ENCODE measurements at regions not wholly inside any gene's neighbourhood (a gene's known extent, or its start where the extent isn't known, plus 50 kb on each side); places are given as distances from the start of the nearest gene placed in this dataset.
A peak's percentile ranks its signal among the peaks of the same experiment; 100 is the strongest.

DNA sequence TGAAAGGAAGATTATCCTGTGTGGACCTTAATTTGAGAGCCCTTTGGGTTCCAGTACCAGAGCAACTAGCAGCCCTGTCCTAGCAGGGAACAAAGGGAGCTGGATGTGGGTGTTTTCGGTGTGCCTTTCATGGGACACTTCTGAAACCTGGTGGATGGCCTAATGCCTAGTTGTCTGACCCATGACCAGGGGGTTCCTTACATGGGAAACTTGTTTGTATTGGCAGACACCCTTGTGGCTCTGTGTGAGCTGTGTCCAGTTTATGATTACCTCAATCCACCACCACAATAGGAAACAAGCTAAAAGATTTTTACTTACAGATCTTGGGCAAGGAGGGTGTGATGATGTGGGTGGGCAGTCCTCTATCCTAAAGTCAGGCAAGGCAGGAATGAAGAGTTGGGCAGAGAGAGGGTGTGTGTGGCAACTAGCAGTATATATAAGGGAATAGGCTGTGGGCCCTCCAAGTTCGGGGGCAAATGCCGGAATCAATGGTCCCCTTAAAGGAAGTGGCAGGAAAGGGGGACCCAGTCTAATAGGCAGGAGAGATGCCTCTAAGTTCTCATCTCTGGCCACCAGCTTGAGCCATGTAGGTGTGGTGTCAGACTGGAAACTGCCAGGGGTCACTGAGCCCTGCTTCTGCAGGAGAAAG lies 264.6 kb downstream of the QKI start:
- Histone ChIP-seq H3K4me2 (peak overlapping the region in 4 of 11 experiments; percentile 16 to 49 (median 29); a peak in 3 of 22 replicates), H3K27me3 (no peaks in the 10 kb centered on the region), H3K9ac (no peak overlapping the region), H4K20me1 (no peaks in the 10 kb centered on the region), H3K4me1 (peaks cover 5 to 16% (median 8%) of the 10 kb centered on the region in 10 experiments; a peak in 15 of 20 replicates), H3K36me3 (no peaks in the 10 kb centered on the region), H3K9me3 (replicated peaks in 1 of 11) (peaks cover 0 to 17% (median 4%) of the 10 kb centered on the region in 11 experiments; a peak in 9 of 22 replicates), H3K27ac (0 out of 22 replicates have a peak overlapping the region, but pooled peaks of 1 of the 11 experiments have one; percentile 16), H3K4me3 (no peak overlapping the region)
- TF ChIP-seq Cebpa-rat (IDR thresholded peaks at IDR 0.05) = no peak

DNA sequence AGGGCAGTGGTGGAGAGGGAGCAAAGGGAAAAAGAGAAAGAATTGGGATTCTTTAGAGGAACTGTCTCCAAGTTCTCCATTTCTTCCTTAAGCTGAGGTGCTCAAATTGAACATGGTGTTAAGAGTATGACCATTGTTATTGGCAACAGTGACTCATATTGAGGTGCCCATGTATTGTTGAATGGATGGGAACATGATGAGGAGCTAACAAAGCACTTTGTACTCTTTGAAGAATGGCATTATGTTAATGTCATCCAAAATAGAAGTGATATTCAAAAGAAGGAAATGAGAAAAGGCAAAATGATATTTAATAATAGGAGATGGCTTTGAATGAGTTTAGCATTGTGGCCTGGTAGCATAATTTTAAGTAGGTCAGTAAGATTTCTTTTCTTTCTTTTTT lies 261.1 kb downstream of the QKI start:
- no peak for TF ChIP-seq Cebpa-rat (IDR thresholded peaks at IDR 0.05)
- Histone ChIP-seq H3K4me2 (no peak overlapping the region), H3K9ac (no peak overlapping the region), H4K20me1 (no peaks in the 10 kb centered on the region), H3K4me1 (peaks cover 15 to 22% (median 18%) of the 10 kb centered on the region in 10 experiments), H3K9me3 (replicated peaks in 1 of 11) (peaks cover 7 to 18% (median 10%) of the 10 kb centered on the region in 11 experiments; a peak in 21 of 22 replicates), H3K27me3 (no peaks in the 10 kb centered on the region), H3K27ac (no peak overlapping the region), H3K36me3 (no peaks in the 10 kb centered on the region), H3K4me3 (no peak overlapping the region)

DNA sequence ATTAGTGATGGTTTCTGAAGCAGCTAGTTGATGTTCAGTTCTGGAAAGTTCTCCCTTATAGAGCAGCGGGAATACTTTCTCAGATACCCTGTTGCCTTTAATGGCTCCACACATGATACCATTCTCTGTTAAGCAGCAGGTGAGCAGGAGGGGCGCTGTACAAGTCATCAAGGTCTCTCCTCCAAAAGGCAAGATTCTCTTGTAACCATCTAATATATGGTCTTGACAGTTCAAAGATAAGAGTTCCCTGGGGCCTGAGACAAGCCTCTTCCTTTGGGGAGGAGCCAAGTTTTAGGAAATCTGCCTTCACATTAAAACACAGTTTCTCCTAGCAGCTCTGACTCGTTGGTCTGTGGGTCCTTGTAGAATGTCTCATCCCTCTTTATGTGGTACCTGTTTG lies 258.2 kb downstream of the QKI start:
- peak overlapping the region in 8 of 11 experiments; percentile 18 to 67 (median 43); a peak in 14 of 22 replicates for H3K4me2 ChIP-seq

DNA sequence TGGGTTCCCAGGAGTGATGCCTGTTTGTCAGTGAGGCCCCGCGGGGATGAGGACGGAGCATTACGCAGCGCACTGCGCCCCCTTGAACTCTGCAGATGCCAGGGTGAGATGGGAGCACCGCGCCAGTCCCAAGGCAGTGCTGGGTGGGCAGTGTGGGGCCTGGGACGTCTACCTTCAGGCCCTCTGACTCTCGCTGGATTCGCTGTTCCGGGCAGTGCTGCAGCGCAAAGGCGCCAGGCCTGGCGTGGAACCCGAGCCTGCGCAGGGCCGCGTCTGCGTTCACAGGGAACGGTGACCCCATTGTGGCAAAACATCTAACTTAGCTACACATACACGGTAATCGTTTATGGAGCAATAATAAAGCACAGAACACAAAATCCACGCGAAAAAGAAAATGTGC lies 257.3 kb downstream of the QKI start:
- H3K27me3 ChIP-seq = no peaks in the 10 kb centered on the region
- no peaks in the 10 kb centered on the region for H3K36me3 ChIP-seq
- H3K4me3 ChIP-seq = no peak overlapping the region
- no peak for TF ChIP-seq Cebpa-rat (IDR thresholded peaks at IDR 0.05)
- no peaks in the 10 kb centered on the region for H4K20me1 ChIP-seq
- peaks cover 7 to 18% (median 10%) of the 10 kb centered on the region in 11 experiments; a peak in 21 of 22 replicates for H3K9me3 ChIP-seq (replicated peaks in 1 of 11)
- H3K4me1 ChIP-seq = peaks cover 32 to 49% (median 39%) of the 10 kb centered on the region in 10 experiments
- peak overlapping the region in 1 of 11 experiments; percentile 17; a peak in 1 of 22 replicates for H3K27ac ChIP-seq
- peak overlapping the region in 2 of 11 experiments; percentile 46 to 93; a peak in 1 of 22 replicates for H3K4me2 ChIP-seq
- H3K9ac ChIP-seq = no peak overlapping the region

More for the DNA sequence above, 258.2 kb downstream of the QKI start:
- no peaks in the 10 kb centered on the region for H4K20me1 ChIP-seq
- H3K4me3 ChIP-seq = no peak overlapping the region
- H3K27me3 ChIP-seq = no peaks in the 10 kb centered on the region
- peaks cover 7 to 18% (median 10%) of the 10 kb centered on the region in 11 experiments; a peak in 21 of 22 replicates for H3K9me3 ChIP-seq (replicated peaks in 1 of 11)
- no peak overlapping the region for H3K27ac ChIP-seq
- peaks cover 24 to 42% (median 31%) of the 10 kb centered on the region in 10 experiments for H3K4me1 ChIP-seq
- no peak for TF ChIP-seq Cebpa-rat (IDR thresholded peaks at IDR 0.05)
- no peak overlapping the region for H3K9ac ChIP-seq
- no peaks in the 10 kb centered on the region for H3K36me3 ChIP-seq

GRCh38 chr6:163671355-163671754 lies 256.8 kb downstream of the QKI start:
- no peaks in the 10 kb centered on the region for H3K27me3 ChIP-seq
- peaks cover 7 to 18% (median 10%) of the 10 kb centered on the region in 11 experiments; a peak in 21 of 22 replicates for H3K9me3 ChIP-seq (replicated peaks in 1 of 11)
- no peak overlapping the region for H3K4me3 ChIP-seq
- no peak overlapping the region for H3K9ac ChIP-seq
- no peaks in the 10 kb centered on the region for H4K20me1 ChIP-seq
- peaks cover 36 to 53% (median 43%) of the 10 kb centered on the region in 10 experiments for H3K4me1 ChIP-seq
- H3K27ac ChIP-seq = peak overlapping the region in 2 of 11 experiments; percentile 17 to 21; a peak in 2 of 22 replicates
- no peak for TF ChIP-seq Cebpa-rat (IDR thresholded peaks at IDR 0.05)
- peak overlapping the region in 5 of 11 experiments; percentile 36 to 93 (median 46); a peak in 6 of 22 replicates for H3K4me2 ChIP-seq
- no peaks in the 10 kb centered on the region for H3K36me3 ChIP-seq

DNA sequence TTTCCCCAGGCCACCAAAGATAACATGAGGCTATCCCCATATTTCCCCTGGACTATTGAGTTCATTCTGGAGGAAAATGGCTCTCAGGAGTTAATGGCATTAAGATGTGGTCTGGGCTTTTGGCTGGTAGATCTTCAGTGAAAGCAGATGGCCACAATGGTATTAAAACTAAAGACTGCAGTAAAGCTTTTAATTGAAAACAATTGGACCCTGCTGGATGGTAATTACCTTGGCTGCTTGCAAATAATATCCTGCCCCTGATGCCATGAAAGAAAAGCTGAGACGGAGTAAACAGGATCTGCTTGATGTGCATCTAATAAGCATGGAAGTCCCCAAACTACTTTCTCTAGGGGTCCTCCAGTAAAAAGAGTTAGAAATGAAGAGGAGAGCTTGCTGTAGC lies 255.8 kb downstream of the QKI start:
- H3K9ac ChIP-seq = no peak overlapping the region
- H3K27me3 ChIP-seq = no peaks in the 10 kb centered on the region
- H3K9me3 ChIP-seq (replicated peaks in 1 of 11) = peaks cover 7 to 15% (median 9%) of the 10 kb centered on the region in 11 experiments; a peak in 21 of 22 replicates
- no peak overlapping the region for H3K4me3 ChIP-seq
- no peaks in the 10 kb centered on the region for H4K20me1 ChIP-seq
- H3K36me3 ChIP-seq = no peaks in the 10 kb centered on the region
- no peak overlapping the region for H3K27ac ChIP-seq
- peaks cover 46 to 64% (median 53%) of the 10 kb centered on the region in 10 experiments for H3K4me1 ChIP-seq
- peak overlapping the region in 4 of 11 experiments; percentile 59 to 93 (median 91); a peak in 6 of 22 replicates for H3K4me2 ChIP-seq
- TF ChIP-seq Cebpa-rat (IDR thresholded peaks at IDR 0.05) = no peak

GRCh38 chr6:163668061-163668426 lies 253.5 kb downstream of the QKI start:
- H3K27ac ChIP-seq = peak overlapping the region; percentile 62 to 93 (median 89); a peak in 21 of 22 replicates
- H3K4me1 ChIP-seq = peaks cover 45 to 69% (median 53%) of the 10 kb centered on the region in 10 experiments
- H3K36me3 ChIP-seq = no peaks in the 10 kb centered on the region
- peak overlapping the region; percentile 59 to 95 (median 93) for H3K4me2 ChIP-seq
- H3K9me3 ChIP-seq (replicated peaks in 1 of 11) = peaks cover 0 to 14% (median 8%) of the 10 kb centered on the region in 11 experiments; a peak in 17 of 22 replicates
- H4K20me1 ChIP-seq = no peaks in the 10 kb centered on the region
- TF ChIP-seq Cebpa-rat (IDR thresholded peaks at IDR 0.05) = peak in 2 of 11 experiments; percentile 1 to 2; a peak in 3 of 22 replicates
- peak overlapping the region in 3 of 10 experiments; percentile 16 to 22 (median 16); a peak in 4 of 20 replicates for H3K4me3 ChIP-seq
- peak overlapping the region; percentile 50 to 80 (median 67); a peak in 20 of 22 replicates for H3K9ac ChIP-seq
- H3K27me3 ChIP-seq = no peaks in the 10 kb centered on the region

- H3K4me2 ChIP-seq = peak overlapping the region; percentile 74 to 95 (median 93)
- peaks cover 0 to 14% (median 8%) of the 10 kb centered on the region in 11 experiments; a peak in 17 of 22 replicates for H3K9me3 ChIP-seq (replicated peaks in 1 of 11)
- peak overlapping the region; percentile 76 to 93 (median 89) for H3K27ac ChIP-seq
- peak overlapping the region in 6 of 10 experiments; percentile 2 to 33 (median 16); a peak in 9 of 20 replicates for H3K4me3 ChIP-seq
- peak in 9 of 11 experiments; percentile 67 to 87 (median 79); a peak in 17 of 22 replicates for TF ChIP-seq Cebpa-rat (IDR thresholded peaks at IDR 0.05)
- no peaks in the 10 kb centered on the region for H3K27me3 ChIP-seq
- peak overlapping the region; percentile 54 to 80 (median 70); a peak in 21 of 22 replicates for H3K9ac ChIP-seq
- H4K20me1 ChIP-seq = no peaks in the 10 kb centered on the region
- H3K36me3 ChIP-seq = no peaks in the 10 kb centered on the region
- peaks cover 40 to 75% (median 49%) of the 10 kb centered on the region in 10 experiments for H3K4me1 ChIP-seq
These were observed 253.0 kb downstream of the QKI start for GRCh38 chr6:163667372-163668060.

All from BLaER1 treated with 17β-estradiol and CSF1 and Interleukin-3, amounts not matched to agents 10 nM and 100 nM (cell line).